ENCODE measurements at regions not wholly inside any gene's neighbourhood (a gene's known extent, or its start where the extent isn't known, plus 50 kb on each side); places are given as distances from the start of the nearest gene placed in this dataset.
A peak's percentile ranks its signal among the peaks of the same experiment; 100 is the strongest.
"Not testable (repeated sequence)": the region's sequence is repeated elsewhere in the genome, so short reads cannot be mapped to it uniquely, and the experiment has no call there.

DNA sequence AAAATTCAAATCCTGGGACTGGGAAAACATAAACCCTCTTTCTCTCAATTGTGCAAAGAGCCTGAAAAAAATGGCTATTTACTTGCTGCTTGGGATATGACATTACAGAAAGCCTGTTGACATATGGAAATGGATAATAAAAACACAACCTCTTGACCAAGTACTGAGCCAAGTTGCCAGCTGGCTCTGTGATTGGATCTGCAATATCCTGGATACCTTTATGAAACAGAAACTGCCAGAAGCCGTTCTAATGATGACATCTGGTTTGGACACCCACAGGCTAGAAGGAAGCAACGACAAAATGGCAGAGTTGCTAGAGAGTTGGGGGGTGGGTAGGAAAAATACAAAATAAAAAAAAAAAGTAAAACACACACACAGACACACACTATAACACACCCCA lies 481.4 kb downstream of the FAT4 start:
- no peak for TF ChIP-seq JUND (IDR thresholded peaks at IDR 0.05; ENCODE audit: low read depth)
- in situ Hi-C loops (cut with HindIII; ENCODE audit: low pct_unique_long_range_greater_than_20kb, low sequenced_read_pairs) = no loop called here
- peak in 1 of 2 experiments; percentile 11 for DNase-seq (ENCODE audit: low read depth in 1 of 2, low spot score in 1 of 2)

DNA sequence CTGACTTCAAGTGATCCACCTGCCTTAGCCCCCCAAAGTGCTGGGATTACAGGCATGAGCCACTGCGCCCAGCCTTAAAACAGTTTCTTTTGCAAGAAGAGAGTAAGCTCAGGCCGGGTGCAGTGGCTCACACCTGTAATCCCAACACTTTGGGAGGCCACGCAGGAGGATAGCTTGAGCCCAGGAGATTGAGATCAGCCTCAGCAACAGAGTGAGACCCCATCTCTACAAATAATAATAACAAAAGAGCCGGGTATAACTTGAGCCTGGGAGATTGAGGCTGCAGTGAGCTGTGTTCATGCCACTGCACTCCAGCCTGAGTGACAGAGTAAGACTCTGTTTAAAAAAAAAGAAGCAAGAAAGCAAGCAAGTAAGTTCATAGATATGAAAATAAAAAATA lies 482.9 kb downstream of the FAT4 start:
- DNase-seq (ENCODE audit: low read depth in 1 of 2, low spot score in 1 of 2); in situ Hi-C loops (cut with HindIII; ENCODE audit: low pct_unique_long_range_greater_than_20kb, low sequenced_read_pairs): not testable (repeated sequence)

DNA sequence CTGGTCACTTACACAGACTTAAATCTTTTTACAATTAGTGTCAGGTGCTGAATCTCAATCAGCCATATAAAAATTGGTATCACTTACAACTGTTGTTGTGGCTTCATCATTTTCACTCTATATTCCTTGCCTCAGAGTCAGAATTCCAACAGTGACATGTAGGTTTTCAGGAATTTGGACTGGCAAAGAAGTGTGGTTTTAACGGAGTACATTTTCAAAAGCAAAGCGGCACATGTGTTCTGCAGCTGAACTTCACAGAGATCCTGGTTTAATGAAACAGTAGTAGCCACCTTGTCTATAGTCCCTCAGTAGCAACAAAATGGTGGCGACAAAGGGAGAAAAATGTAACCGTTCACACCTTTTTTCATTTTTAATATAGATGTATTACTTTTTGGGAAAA lies 486.6 kb downstream of the FAT4 start:
- no peak for TF ChIP-seq JUND (IDR thresholded peaks at IDR 0.05; ENCODE audit: low read depth)
- DNase-seq (ENCODE audit: low read depth in 1 of 2, low spot score in 1 of 2) = no peak
- in situ Hi-C loops (cut with HindIII; ENCODE audit: low pct_unique_long_range_greater_than_20kb, low sequenced_read_pairs) = no loop called here

DNA sequence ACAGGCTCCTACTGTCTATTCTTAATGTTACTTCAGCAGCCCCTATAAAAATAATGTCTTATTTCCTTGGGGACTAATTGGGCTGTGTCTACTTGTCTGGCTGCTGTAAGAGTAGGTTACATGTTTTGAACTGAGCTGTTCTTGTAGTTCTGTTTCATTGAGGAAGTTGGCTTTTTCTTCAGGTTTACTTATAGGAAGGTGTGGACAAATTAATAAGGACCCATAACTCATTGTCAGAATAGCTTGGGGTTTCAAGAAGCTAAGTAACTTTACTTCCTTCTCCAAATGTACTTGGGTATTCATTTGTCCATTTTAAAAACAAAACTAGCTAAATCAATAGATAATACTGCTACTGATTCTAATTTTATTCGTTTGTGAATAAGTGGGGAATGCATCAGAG lies 487.2 kb downstream of the FAT4 start:
- no peak for DNase-seq (ENCODE audit: low read depth in 1 of 2, low spot score in 1 of 2)
- TF ChIP-seq JUND (IDR thresholded peaks at IDR 0.05; ENCODE audit: low read depth) = no peak
- in situ Hi-C loops (cut with HindIII; ENCODE audit: low pct_unique_long_range_greater_than_20kb, low sequenced_read_pairs) = no loop called here

DNA sequence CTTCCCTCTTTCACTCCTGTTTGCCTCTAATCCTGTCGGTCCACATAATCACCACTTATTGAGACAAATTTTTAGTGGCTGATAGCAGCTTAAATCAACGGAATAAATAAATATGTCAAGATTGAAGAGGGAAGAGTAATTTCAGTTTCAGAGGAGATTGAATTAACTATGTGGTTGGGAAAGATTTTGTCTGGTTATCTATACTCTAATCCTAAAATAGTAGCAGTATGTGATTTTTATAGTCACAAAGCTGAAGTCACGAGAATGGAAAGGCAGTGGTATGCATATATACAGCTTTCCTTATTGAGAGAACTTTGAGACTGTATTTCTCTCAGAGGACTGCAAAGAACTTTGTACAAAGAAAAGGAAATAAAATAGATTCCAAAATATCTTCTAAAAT lies 493.3 kb downstream of the FAT4 start:
- in situ Hi-C loops (cut with HindIII; ENCODE audit: low pct_unique_long_range_greater_than_20kb, low sequenced_read_pairs) = no loop called here
- TF ChIP-seq JUND (IDR thresholded peaks at IDR 0.05; ENCODE audit: low read depth) = no peak
- DNase-seq (ENCODE audit: low read depth in 1 of 2, low spot score in 1 of 2) = no peak

DNA sequence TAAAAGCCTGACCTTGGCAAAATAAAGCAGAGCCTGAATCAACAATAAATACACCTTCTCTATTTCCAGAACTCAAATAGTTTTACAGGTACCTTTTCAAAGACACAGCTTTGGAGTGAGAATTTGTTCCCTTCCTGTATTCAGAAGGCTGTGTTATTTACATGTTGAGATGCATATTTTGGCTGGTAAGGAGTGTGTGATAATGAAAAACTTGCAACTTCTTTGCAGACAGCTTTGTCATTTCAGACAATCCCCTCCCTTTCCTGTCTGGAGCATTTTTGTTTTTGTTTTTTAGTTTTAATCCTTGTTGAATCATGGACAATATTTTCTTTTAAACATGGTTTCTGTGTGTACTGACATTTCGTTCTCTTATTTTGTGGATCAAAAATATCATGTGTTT lies 493.8 kb downstream of the FAT4 start:
- DNase-seq (ENCODE audit: low read depth in 1 of 2, low spot score in 1 of 2) = no peak
- TF ChIP-seq JUND (IDR thresholded peaks at IDR 0.05; ENCODE audit: low read depth) = no peak
- in situ Hi-C loops (cut with HindIII; ENCODE audit: low pct_unique_long_range_greater_than_20kb, low sequenced_read_pairs) = no loop called here

DNA sequence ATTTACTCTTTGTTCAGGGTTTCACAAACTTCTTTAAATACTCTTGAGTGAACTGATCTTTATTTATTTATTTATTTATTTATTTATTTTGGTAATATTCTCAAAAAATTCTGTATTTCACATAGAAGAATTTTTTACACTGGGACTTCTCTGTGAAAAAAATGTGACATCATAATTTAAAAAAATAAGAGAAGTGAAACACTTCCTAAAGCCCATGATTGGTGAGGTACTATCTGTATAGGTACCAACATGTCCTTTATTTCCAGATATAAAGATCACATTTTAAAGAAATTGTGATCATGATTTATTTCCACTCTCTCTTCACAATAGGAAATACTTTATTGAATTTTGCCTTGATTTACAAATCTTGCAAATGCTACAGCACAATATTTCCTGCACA lies 497.1 kb downstream of the FAT4 start:
- in situ Hi-C loops (cut with HindIII; ENCODE audit: low pct_unique_long_range_greater_than_20kb, low sequenced_read_pairs) = no loop called here
- DNase-seq (ENCODE audit: low read depth in 1 of 2, low spot score in 1 of 2) = no peak
- TF ChIP-seq JUND (IDR thresholded peaks at IDR 0.05; ENCODE audit: low read depth) = no peak

DNA sequence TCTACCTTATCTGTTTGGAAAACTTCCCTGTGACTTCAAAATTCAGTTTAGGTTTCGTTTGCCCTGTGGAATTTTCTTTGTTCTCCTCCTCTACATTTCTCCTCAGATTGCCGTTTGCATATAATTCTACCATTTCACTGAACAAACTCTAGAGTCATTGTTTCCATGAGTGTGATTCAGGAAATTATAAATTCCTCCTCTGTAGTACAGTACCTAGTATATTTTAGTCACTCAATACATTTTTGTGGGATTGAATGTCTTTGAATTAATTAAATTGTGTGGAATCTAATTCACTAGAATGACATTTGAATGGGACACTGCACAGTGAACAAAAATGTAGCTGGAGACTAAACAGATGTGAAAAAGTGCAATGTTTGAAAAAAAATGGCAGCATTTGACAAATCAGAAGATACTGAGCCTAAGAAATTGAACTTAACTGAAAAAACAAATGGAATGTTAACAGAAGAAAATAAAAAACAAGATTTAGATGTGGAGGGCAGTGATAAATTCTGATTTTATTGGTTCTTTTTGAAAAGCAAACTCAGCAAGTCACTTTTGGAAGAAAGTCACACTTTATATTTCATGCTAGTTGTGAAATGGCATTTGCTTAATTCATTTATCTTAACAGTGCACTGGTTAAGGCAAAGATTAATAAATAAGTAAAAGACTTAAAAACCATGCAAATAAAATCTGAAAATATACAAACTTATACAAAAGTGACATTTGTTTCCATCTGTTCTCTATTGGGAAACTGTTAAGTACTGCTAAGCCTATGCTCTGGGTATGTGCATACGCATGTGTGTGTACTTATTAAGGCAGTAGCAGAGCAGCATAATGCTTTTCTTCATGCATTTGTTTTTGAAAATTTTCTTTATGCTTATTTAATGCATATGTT lies 512.3 kb downstream of the FAT4 start:
- DNase-seq (ENCODE audit: low read depth in 1 of 2, low spot score in 1 of 2) = no peak
- in situ Hi-C loops (cut with HindIII; ENCODE audit: low pct_unique_long_range_greater_than_20kb, low sequenced_read_pairs) = no loop called here
- no peak for TF ChIP-seq JUND (IDR thresholded peaks at IDR 0.05; ENCODE audit: low read depth)

DNA sequence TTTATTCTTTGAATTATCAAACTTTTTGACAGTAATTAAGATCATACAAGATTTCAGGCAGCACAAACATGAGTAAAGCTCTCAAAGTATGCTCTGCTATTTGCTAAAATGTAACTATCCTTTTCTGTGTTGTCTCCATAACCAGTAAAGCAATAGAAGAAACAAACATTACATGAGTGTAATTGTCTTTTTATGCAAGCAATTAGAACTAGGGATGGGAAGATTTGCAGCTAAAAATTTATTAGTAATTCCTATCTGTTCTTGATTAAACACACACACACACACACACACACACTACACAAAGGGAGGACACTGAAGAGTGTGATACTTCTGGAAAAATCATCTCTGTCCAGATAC lies 512.9 kb downstream of the FAT4 start:
- no peak for DNase-seq (ENCODE audit: low read depth in 1 of 2, low spot score in 1 of 2)
- no peak for TF ChIP-seq JUND (IDR thresholded peaks at IDR 0.05; ENCODE audit: low read depth)
- in situ Hi-C loops (cut with HindIII; ENCODE audit: low pct_unique_long_range_greater_than_20kb, low sequenced_read_pairs) = no loop called here

DNA sequence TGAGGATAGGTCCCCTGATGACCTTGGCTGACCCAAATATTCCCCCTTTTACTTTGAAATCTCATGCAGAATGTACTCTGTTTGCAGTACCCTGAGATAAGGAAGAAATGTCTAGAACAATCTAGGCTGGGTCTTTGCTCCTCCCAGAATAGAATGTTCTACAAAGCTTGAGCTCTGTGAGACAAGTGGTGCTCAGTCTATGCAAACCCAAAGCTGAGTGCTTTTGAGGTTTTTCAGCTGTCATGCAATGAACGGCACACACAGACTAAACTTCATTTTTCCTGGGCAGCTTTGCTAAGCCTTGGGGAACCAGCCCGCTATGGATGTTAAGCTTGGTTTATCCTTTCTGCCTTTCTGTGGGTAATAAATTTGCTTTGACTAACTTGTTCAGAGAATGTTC lies 513.6 kb downstream of the FAT4 start:
- in situ Hi-C loops (cut with HindIII; ENCODE audit: low pct_unique_long_range_greater_than_20kb, low sequenced_read_pairs) = no loop called here
- DNase-seq (ENCODE audit: low read depth in 1 of 2, low spot score in 1 of 2) = no peak
- no peak for TF ChIP-seq JUND (IDR thresholded peaks at IDR 0.05; ENCODE audit: low read depth)

DNA sequence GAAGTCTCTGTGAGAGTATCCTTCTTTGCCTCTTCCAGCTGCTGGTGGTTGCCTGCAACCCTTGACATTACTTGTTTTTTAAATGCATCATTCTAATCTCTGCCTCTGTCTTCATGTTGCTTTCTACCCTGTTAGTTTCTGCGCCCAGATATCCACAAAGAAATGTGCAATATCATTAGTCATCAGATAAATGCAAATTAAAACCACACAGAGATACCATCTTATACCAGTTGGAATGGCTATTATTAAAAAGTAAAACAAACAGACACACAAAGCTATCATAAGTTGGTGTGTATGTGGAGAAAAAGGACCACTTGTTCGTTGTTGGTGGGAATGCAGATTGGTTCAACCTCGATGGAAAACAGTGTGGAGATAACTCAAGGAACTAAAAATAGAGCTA lies 517.4 kb downstream of the FAT4 start:
- no peak for TF ChIP-seq JUND (IDR thresholded peaks at IDR 0.05; ENCODE audit: low read depth)
- in situ Hi-C loops (cut with HindIII; ENCODE audit: low pct_unique_long_range_greater_than_20kb, low sequenced_read_pairs) = no loop called here
- DNase-seq (ENCODE audit: low read depth in 1 of 2, low spot score in 1 of 2) = no peak

DNA sequence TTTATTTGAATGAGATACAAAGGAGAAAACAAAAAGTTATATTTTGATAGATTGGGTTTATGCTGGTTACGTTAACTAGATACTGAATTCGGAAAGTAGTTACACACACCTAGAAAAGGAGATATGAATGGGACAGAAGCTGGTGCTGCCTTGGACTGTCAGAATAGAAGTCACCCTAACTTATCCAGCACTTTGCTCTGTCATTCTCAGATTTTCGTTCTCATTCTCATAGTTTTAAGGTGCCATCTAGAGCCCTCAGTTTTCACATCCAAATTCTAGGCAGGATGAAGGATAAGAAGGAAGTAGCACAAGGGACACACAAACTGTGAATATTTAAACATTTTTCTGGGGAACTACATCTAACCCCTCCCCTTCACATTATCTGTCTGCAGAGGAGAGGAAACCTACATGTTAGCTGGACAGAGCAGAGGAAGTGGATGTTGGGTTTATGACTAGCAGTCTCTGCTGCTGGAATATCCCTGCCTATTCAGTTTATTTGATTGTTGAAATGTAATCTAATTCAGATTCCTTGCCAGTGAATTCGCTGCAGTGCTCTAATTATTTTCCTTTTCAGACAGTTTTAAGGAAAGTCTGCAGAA lies 521.9 kb downstream of the FAT4 start:
- in situ Hi-C loops (cut with HindIII; ENCODE audit: low pct_unique_long_range_greater_than_20kb, low sequenced_read_pairs) = no loop called here
- TF ChIP-seq JUND (IDR thresholded peaks at IDR 0.05; ENCODE audit: low read depth) = no peak
- DNase-seq (ENCODE audit: low read depth in 1 of 2, low spot score in 1 of 2) = no peak

DNA sequence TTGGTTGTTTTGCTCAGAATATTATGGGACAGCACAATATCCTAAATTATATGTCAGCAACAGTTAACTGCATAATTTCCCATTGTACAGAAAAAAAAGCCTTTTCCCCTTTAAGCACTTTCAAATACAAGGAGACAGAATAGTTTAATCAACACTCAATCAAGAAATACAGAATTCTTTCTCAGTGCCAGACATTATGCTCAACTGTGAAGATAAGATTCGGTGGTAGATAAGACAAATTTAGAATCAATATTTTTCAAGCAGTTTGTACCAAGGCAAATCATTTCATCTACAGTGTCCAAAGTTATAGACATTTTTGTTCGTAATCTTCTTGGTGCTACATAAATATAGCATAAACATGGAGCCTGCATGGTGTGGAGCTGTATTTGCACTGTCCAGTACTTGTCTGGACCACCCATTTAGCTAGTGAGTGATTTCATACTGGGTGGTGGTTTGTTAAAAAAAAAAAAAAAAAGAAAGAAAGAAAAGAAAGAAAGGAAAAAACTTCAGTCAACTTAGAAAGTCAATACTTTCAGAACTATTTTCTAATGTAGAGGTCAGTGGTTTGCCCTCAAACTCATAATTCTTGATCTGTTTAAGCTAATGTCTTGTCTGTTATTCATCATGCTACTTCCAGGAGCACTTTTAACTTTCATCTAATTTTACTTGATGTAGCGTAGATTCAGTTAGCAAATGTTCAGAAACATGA lies 522.9 kb downstream of the FAT4 start:
- in situ Hi-C loops (cut with HindIII; ENCODE audit: low pct_unique_long_range_greater_than_20kb, low sequenced_read_pairs) = no loop called here

More for the DNA sequence above, 522.9 kb downstream of the FAT4 start:
- no peak for DNase-seq (ENCODE audit: low read depth in 1 of 2, low spot score in 1 of 2)
- TF ChIP-seq JUND (IDR thresholded peaks at IDR 0.05; ENCODE audit: low read depth) = no peak
